A549 (cell line): ENCODE measurements at regions not wholly inside any gene's neighbourhood (a gene's known extent, or its start where the extent isn't known, plus 50 kb on each side); places are given as distances from the start of the nearest gene placed in this dataset.

Experiments
- FOSL2 ChIP-seq, 2 experiments: fragments of 450-650 bp in 1 of 2; fragments of >200 bp in 1 of 2; sonication (Bioruptor Twin) in 1 of 2; formaldehyde crosslinking; IDR thresholded peaks; 2 replicates each; pipeline versions ENCODE4 v1.5.0 to v1.6.1; 2016 to 2020; ENCODE audit warnings: mild to moderate bottlenecking in 1 of 2, moderate library complexity in 1 of 2
- TF ChIP-seq, protein P1 (sequence below): fragments of >200 bp; sonication (Bioruptor Twin); formaldehyde crosslinking; IDR thresholded peaks from 3 replicates; pipeline ENCODE4 v1.5.1; 2016

GRCh38 chr12:97109441-97109840 is 202.4 kb downstream of the NEDD1 start:
- TF ChIP-seq FOSL2 (IDR thresholded peaks at IDR 0.05) (no peak), FOSL2 (CRISPR knock-in tag; IDR thresholded peaks at IDR 0.05) (no peak)
- TF ChIP-seq, protein P1, sequence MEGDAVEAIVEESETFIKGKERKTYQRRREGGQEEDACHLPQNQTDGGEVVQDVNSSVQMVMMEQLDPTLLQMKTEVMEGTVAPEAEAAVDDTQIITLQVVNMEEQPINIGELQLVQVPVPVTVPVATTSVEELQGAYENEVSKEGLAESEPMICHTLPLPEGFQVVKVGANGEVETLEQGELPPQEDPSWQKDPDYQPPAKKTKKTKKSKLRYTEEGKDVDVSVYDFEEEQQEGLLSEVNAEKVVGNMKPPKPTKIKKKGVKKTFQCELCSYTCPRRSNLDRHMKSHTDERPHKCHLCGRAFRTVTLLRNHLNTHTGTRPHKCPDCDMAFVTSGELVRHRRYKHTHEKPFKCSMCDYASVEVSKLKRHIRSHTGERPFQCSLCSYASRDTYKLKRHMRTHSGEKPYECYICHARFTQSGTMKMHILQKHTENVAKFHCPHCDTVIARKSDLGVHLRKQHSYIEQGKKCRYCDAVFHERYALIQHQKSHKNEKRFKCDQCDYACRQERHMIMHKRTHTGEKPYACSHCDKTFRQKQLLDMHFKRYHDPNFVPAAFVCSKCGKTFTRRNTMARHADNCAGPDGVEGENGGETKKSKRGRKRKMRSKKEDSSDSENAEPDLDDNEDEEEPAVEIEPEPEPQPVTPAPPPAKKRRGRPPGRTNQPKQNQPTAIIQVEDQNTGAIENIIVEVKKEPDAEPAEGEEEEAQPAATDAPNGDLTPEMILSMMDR, result no peak
